Prostate gland (tissue), 2 donors: ENCODE measurements at regions not wholly inside any gene's neighbourhood (a gene's known extent, or its start where the extent isn't known, plus 50 kb on each side); places are given as distances from the start of the nearest gene placed in this dataset.

ENCODE experiments used
- DNase-seq: peaks from one replicate; pipeline ENCODE4 v3.0.0-alpha.2; 2019; ENCODE audit warnings: low spot score
- H3K27ac ChIP-seq, 2 donors: fragments of 200-600 bp; sonication (generic); 2 replicates each; pipeline ENCODE4 v1.5.1; 2017 to 2019
- H3K27me3 ChIP-seq: fragments of 200-600 bp; sonication (generic); replicated peaks from 2 replicates; pipeline ENCODE4 v1.5.1; 2019; ENCODE audit not compliant: insufficient read depth
- H3K36me3 ChIP-seq, 2 donors: fragments of 200-600 bp; sonication (generic); 1 replicate in 1 of 2; 2 replicates in 1 of 2; pipeline versions ENCODE4 v1.5.1 to v1.8.1; 2017 to 2019
- H3K4me1 ChIP-seq: fragments of 200-600 bp; sonication (generic); replicated peaks from 2 replicates; pipeline ENCODE4 v1.5.1; 2019
- H3K4me3 ChIP-seq, 2 donors: fragments of 200-600 bp; sonication (generic); 2 replicates each; pipeline ENCODE4 v1.5.1; 2017 to 2019
- H3K9me3 ChIP-seq: fragments of 200-600 bp; sonication (generic); 2 replicates; pipeline ENCODE4 v1.5.1; 2017
- POLR2A ChIP-seq: fragments of 450-650 bp; IDR thresholded peaks from one replicate; pipeline ENCODE4 v1.6.1; 2016; ENCODE audit warnings: antibody characterized with exemption, mild to moderate bottlenecking
- POLR2AphosphoS5 ChIP-seq: sonication (generic); formaldehyde crosslinking; IDR thresholded peaks from one replicate; pipeline ENCODE4 v1.6.1; 2017; ENCODE audit warnings: antibody characterized with exemption
- WGBS: methylation state at CpG from one replicate; pipeline ENCODE4 v1.1.5; 2018; 5-methylcytosine and 5-hydroxymethylcytosine counted together
- intact Hi-C: fragments of 100-400 bp; cut with DNase I; formaldehyde crosslinking; loops from one replicate; pipeline ENCODE4 v1.14.2; 2022
- TF ChIP-seq, protein P1 (sequence below), 4 experiments: fragments of 200-600 bp in 2 of 4; fragments of 450-650 bp in 2 of 4; sonication (generic) in 2 of 4; IDR thresholded peaks; 1 replicate in 3 of 4; 2 replicates in 1 of 4; pipeline ENCODE4 v1.5.1; 2016 to 2019; ENCODE audit warnings: antibody characterized with exemption in 4 of 4, mild to moderate bottlenecking in 2 of 4, moderate library complexity in 2 of 4

DNA sequence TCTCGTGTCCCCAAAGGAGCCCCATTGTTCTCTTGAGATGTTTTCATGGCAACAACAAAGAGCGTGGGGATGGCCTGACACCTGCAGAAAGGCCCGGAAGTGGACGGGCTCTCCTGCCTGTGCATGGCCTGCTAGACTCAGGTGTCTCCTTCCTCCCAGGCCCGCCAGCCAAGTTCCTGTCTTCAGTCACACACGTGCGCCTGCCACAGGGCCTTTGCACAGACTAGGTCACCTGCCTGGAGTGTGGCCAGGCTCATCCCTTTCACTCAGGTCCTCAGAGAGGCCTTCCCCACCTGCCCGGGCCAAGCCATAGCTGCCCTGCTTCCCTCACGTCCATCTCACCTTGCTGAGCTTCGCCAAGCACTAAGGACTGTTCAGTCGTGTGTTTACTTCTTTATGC, 300.9 kb downstream of the FOXL1 start:
- H3K9me3 ChIP-seq = no peaks in the 10 kb centered on the region
- H3K27ac ChIP-seq = no peak overlapping the region
- 86% methylated on average over 11 of the region's 11 CpGs for WGBS
- TF ChIP-seq POLR2AphosphoS5 (no peak), POLR2A (no peak)
- TF ChIP-seq, protein P1, sequence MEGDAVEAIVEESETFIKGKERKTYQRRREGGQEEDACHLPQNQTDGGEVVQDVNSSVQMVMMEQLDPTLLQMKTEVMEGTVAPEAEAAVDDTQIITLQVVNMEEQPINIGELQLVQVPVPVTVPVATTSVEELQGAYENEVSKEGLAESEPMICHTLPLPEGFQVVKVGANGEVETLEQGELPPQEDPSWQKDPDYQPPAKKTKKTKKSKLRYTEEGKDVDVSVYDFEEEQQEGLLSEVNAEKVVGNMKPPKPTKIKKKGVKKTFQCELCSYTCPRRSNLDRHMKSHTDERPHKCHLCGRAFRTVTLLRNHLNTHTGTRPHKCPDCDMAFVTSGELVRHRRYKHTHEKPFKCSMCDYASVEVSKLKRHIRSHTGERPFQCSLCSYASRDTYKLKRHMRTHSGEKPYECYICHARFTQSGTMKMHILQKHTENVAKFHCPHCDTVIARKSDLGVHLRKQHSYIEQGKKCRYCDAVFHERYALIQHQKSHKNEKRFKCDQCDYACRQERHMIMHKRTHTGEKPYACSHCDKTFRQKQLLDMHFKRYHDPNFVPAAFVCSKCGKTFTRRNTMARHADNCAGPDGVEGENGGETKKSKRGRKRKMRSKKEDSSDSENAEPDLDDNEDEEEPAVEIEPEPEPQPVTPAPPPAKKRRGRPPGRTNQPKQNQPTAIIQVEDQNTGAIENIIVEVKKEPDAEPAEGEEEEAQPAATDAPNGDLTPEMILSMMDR (IDR thresholded peaks at IDR 0.05) = no peak
- no peaks in the 10 kb centered on the region for H3K4me1 ChIP-seq
- peaks cover 9% of the 10 kb centered on the region for H3K27me3 ChIP-seq
- no peak for DNase-seq
- no peak overlapping the region for H3K4me3 ChIP-seq
- H3K36me3 ChIP-seq = no peaks in the 10 kb centered on the region
- intact Hi-C loops = no loop called here

DNA sequence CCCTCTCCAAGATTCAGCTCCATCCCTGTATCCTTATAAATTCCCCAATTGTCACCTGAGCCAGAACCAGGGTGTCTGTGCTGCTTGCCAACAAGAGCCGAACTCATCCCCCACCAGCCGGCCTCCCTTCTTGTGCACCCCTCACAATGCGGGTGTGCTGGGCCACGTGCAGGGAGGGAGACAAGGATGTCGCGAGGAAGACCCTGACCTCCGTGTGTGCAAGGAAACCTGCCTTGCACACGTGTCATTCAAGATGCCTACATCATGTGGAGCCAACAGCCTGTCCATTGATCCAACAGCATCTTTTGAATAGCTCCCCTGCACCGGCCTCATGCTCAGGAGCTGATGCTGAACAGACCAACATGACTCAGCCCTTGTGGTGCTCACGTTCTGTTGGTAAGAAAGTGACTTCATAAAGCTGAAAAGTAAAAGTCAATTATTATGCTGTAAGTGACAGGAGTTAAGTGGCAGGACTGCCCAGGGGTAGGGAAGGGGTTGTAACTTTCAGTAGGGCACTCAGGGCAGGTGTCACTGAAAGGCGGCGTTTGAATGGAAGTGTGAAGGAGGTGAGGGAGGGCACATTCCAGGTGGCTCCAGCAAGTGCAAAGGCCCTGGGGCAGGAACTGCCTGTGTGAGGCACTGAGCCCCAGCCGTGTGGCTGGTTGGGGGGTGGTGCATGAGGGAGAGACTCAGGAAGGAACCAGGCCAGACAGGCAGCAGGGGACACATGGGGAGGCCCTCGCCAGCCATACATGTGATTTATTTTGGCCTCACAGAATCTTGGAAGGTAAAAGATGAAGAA, 302.2 kb downstream of the FOXL1 start:
- H3K4me1 ChIP-seq = no peaks in the 10 kb centered on the region
- H3K36me3 ChIP-seq = no peaks in the 10 kb centered on the region
- WGBS = 89% methylated on average over 14 of the region's 14 CpGs
- H3K27me3 ChIP-seq = peaks cover 9% of the 10 kb centered on the region
- TF ChIP-seq, protein P1 (IDR thresholded peaks at IDR 0.05) = no peak
- no peak for TF ChIP-seq POLR2A
- no peak for TF ChIP-seq POLR2AphosphoS5
- intact Hi-C loops = no loop called here
- DNase-seq = no peak
- H3K27ac ChIP-seq = no peak overlapping the region
- H3K9me3 ChIP-seq = no peaks in the 10 kb centered on the region
- H3K4me3 ChIP-seq = no peak overlapping the region

DNA sequence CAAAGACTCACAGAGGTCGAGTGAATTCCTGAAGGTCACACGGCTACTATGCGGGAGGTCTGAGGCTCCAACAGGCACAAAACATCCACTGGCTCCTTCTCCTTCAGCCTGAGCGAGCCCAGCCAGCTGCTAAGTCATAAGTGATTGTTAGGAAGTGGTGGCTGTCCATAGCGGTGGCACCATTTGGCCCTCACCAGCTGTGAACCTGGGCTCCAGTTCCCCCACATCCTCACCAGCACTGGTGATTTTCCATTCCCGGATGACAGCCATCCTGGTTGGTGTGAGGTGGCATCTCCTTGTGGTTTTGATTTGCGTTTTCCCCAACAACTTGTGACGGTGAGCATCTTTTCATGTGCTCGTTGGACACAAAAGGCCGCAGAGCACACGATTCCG, 302.8 kb downstream of the FOXL1 start:
- no peak overlapping the region for H3K4me3 ChIP-seq
- H3K27me3 ChIP-seq = peaks cover 9% of the 10 kb centered on the region
- WGBS = 75% methylated on average over 12 of the region's 12 CpGs

DNA sequence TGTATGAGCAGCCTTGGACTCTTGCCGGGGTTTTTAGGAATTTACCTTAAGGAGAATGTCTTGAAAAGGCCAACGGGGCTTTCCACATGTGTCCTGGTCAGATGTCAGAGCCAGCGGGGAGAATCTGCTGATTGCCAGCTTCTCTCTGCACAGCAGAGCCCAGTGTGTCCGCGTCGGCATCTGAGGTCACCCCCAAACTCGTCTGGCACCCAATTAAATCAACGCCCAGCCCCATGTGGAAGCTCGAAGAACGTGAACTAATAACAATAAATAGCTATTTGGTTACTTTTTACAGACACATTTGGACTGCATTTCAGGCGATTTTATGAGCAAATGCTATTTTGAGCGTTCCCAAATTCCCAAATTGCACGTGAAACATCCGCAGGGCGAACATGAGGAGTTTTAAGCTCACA, 303.5 kb downstream of the FOXL1 start:
- intact Hi-C loops = no loop called here
- Histone ChIP-seq H3K4me1 (no peaks in the 10 kb centered on the region), H3K27ac (no peak overlapping the region), H3K9me3 (no peaks in the 10 kb centered on the region), H3K27me3 (peaks cover 10% of the 10 kb centered on the region), H3K36me3 (no peaks in the 10 kb centered on the region), H3K4me3 (no peak overlapping the region)
- DNase-seq = no peak
- no peak for TF ChIP-seq POLR2AphosphoS5
- TF ChIP-seq POLR2A = no peak
- TF ChIP-seq, protein P1 (IDR thresholded peaks at IDR 0.05) = no peak
- WGBS = 11% methylated on average over 15 of the region's 15 CpGs

More for the DNA sequence above, 302.8 kb downstream of the FOXL1 start:
- no peak overlapping the region for H3K27ac ChIP-seq
- no peak for DNase-seq
- TF ChIP-seq POLR2AphosphoS5 (no peak), POLR2A (no peak)
- TF ChIP-seq, protein P1 (IDR thresholded peaks at IDR 0.05) = no peak
- no peaks in the 10 kb centered on the region for H3K4me1 ChIP-seq
- no peaks in the 10 kb centered on the region for H3K9me3 ChIP-seq
- intact Hi-C loops = no loop called here
- no peaks in the 10 kb centered on the region for H3K36me3 ChIP-seq

DNA sequence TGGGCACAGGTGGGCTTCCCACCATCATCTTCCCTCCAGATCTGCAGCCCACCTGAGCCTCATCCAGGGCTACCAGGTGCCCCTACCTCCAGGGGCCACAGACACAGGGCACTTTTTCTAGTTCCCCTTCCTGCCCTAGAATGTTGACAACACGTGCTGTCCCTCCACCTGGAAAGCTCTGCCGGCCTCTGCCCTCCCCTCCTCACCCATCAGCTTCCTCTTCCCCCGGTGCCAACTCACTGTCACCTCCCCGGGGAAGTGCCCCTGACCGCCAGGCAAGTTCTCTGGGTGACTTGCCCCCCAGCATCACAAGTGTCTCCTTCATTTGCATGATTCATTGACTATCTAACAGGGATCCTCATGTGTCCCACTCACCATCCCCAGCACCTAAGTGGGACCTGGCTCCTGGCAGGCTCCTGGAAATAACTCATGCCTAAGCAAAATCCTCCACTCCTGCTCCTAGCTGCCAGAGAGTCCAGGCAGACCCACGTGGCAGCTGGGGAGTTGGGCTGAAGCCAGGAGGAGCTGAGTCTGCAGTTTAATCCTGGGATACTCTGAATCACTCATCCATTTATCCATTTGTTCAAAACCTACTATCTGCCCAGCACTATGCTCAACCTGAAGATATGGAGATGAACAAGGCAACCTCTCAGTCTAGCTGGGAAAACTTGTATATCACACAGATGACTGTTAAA, 304.4 kb downstream of the FOXL1 start:
- Histone ChIP-seq H3K4me3 (no peak overlapping the region), H3K36me3 (no peaks in the 10 kb centered on the region), H3K27ac (no peak overlapping the region), H3K4me1 (no peaks in the 10 kb centered on the region), H3K9me3 (no peaks in the 10 kb centered on the region), H3K27me3 (peaks cover 11% of the 10 kb centered on the region)
- intact Hi-C loops = no loop called here
- TF ChIP-seq POLR2A (no peak), POLR2AphosphoS5 (no peak)
- TF ChIP-seq, protein P1 (IDR thresholded peaks at IDR 0.05) = no peak
- DNase-seq = no peak
- 49% methylated on average over 6 of the region's 6 CpGs for WGBS
